ENCODE measurements at regions not wholly inside any gene's neighbourhood (a gene's known extent, or its start where the extent isn't known, plus 50 kb on each side); places are given as distances from the start of the nearest gene placed in this dataset.

DNA sequence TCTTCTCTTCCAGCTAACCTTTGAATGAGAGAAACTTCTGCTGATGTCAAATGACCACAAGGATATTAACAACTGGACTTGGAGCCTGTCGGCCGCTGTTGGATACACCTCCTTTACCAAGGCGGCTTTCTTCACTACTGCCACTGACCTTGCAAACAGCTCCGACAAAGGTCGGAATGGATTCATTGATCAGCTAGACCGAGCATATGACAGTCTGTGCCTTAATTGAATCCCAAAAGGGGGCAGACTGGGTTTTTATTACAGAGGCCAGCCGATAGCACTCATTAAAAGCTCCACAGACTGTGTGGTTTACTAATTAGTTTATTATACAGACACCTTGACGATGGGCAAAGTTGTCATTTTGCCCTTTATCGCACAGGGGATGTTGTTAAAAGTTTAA lies 394.5 kb downstream of the RERGL start:
- Histone ChIP-seq H3K36me3 (ENCODE audit: control insufficient read depth in 1 of 2, insufficient read depth in 2 of 2, low read length in 1 of 2) (no peaks in the 10 kb centered on the region), H3K4me3 (ENCODE audit: low read length in 2 of 2) (no peak overlapping the region), H3K27me3 (ENCODE audit: control insufficient read depth in 1 of 2, insufficient read depth in 2 of 2, low read length in 1 of 2) (no peaks in the 10 kb centered on the region), H3K27ac (ENCODE audit: low read depth in 1 of 2, low read length in 2 of 2) (no peak overlapping the region), H3K9me3 (ENCODE audit: control insufficient read depth, low read length) (no peaks in the 10 kb centered on the region), H3K4me1 (ENCODE audit: control insufficient read depth in 1 of 2, insufficient read depth in 2 of 2, low read length in 2 of 2) (no peaks in the 10 kb centered on the region)
- no peak for DNase-seq
- ATAC-seq (ENCODE audit: low FRiP score), result no peak
- 65 to 66% methylated on average over 9 of the region's 9 CpGs for WGBS, 2 donors
- intact Hi-C loops (cut with DNase I), result no loop called here

DNA sequence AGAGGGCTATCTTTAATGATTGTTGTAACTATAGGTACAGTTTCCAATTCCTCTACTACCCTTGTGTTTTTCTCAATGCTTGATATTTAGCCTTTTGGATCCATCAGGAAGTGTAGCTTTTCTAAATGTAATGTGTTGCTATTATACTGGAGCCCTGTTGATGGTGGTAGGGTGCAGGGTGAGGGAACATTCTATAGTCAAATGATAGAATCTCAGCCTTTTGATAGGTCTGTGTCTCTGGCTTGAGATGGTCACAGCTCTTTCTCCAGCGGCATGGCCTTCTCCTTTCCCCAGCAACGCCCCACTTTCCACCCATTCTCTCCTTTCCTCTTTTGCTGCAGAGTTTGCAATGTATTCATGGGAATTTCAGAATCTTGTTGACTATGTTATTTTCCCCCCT lies 398.6 kb downstream of the RERGL start:
- Histone ChIP-seq H3K27me3 (ENCODE audit: control insufficient read depth in 1 of 2, insufficient read depth in 2 of 2, low read length in 1 of 2) (no peaks in the 10 kb centered on the region), H3K27ac (ENCODE audit: low read depth in 1 of 2, low read length in 2 of 2) (no peak overlapping the region), H3K4me3 (ENCODE audit: low read length in 2 of 2) (no peak overlapping the region), H3K4me1 (ENCODE audit: control insufficient read depth in 1 of 2, insufficient read depth in 2 of 2, low read length in 2 of 2) (no peaks in the 10 kb centered on the region), H3K9me3 (ENCODE audit: control insufficient read depth, low read length) (no peaks in the 10 kb centered on the region), H3K36me3 (ENCODE audit: control insufficient read depth in 1 of 2, insufficient read depth in 2 of 2, low read length in 1 of 2) (no peaks in the 10 kb centered on the region)
- 87 to 95% methylated on average over 2 of the region's 2 CpGs for WGBS, 2 donors
- DNase-seq (no peak), ATAC-seq (ENCODE audit: low FRiP score) (no peak)
- intact Hi-C loops (cut with DNase I), result no loop called here

DNA sequence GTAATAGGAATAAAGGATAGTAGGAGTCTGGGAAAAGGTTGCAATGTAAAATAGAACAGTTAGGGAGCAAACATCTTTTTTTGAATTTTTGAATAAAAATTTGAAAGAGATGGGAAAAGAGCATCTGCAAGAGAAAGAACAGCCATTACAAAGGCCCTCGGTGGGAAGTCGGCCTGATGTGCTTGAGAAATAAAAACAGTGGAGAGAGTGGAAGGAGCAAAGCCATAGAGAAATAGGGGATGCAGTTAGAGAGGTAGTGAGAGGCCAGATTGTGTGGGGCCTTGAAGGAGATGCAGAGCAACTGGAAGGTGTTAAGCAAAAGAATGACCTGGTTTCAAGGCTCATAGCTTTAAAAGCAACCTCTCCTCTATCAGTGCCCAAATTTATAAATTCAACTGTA lies 409.8 kb downstream of the RERGL start:
- WGBS, 2 donors, result 21 to 24% methylated on average over 2 of the region's 2 CpGs
- H3K9me3 ChIP-seq (ENCODE audit: control insufficient read depth, low read length), result peaks cover 1% of the 10 kb centered on the region
- DNase-seq, result no peak
- no peaks in the 10 kb centered on the region for H3K4me1 ChIP-seq (ENCODE audit: control insufficient read depth in 1 of 2, insufficient read depth in 2 of 2, low read length in 2 of 2)
- H3K27me3 ChIP-seq (ENCODE audit: control insufficient read depth in 1 of 2, insufficient read depth in 2 of 2, low read length in 1 of 2), result no peaks in the 10 kb centered on the region
- no peak overlapping the region for H3K4me3 ChIP-seq (ENCODE audit: low read length in 2 of 2)
- H3K36me3 ChIP-seq (ENCODE audit: control insufficient read depth in 1 of 2, insufficient read depth in 2 of 2, low read length in 1 of 2), result no peaks in the 10 kb centered on the region
- intact Hi-C loops (cut with DNase I), result no loop called here
- no peak overlapping the region for H3K27ac ChIP-seq (ENCODE audit: low read depth in 1 of 2, low read length in 2 of 2)
- ATAC-seq (ENCODE audit: low FRiP score), result no peak

DNA sequence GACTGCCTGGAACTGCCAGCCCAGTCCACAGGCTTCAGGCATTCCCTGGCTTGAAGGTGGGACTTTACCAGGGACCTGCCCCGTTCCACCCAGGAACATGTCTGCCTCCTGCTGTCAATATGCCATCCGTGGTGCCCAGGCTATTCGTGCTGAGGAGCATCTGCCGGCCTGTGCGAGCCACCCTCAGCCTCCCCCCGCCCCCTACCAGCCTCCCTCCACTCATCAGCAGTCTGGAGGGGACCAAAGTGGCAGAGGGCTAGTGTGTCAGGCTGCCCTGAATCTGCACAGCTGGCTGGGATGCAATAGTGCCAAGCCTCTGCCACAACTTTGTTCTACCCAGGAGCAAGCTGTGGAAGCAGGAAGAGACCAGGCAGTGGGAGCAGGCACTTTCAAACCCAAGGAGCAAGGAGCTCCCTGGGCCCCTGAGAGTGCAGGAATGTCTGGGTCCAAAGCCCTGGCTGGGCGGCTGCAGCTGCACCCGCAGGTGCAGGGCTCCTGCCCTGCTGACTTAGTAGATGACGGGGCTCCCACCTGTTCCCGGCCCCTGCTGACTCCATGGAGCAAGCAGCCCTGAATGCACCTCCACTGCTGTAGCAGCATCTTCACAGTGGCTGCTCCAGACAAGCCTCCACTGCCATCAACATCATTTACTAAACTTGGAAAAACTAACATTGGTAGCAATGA lies 423.2 kb downstream of the RERGL start:
- Histone ChIP-seq H3K27me3 (ENCODE audit: control insufficient read depth in 1 of 2, insufficient read depth in 2 of 2, low read length in 1 of 2) (no peaks in the 10 kb centered on the region), H3K36me3 (ENCODE audit: control insufficient read depth in 1 of 2, insufficient read depth in 2 of 2, low read length in 1 of 2) (no peaks in the 10 kb centered on the region), H3K27ac (ENCODE audit: low read depth in 1 of 2, low read length in 2 of 2) (no peak overlapping the region), H3K4me1 (ENCODE audit: control insufficient read depth in 1 of 2, insufficient read depth in 2 of 2, low read length in 2 of 2) (no peaks in the 10 kb centered on the region), H3K9me3 (ENCODE audit: control insufficient read depth, low read length) (no peaks in the 10 kb centered on the region), H3K4me3 (ENCODE audit: low read length in 2 of 2) (no peak overlapping the region)
- intact Hi-C loops (cut with DNase I), result no loop called here
- DNase-seq, result no peak
- ATAC-seq (ENCODE audit: low FRiP score), result no peak
- WGBS, 2 donors, result 85 to 88% methylated on average over 10 of the region's 10 CpGs

DNA sequence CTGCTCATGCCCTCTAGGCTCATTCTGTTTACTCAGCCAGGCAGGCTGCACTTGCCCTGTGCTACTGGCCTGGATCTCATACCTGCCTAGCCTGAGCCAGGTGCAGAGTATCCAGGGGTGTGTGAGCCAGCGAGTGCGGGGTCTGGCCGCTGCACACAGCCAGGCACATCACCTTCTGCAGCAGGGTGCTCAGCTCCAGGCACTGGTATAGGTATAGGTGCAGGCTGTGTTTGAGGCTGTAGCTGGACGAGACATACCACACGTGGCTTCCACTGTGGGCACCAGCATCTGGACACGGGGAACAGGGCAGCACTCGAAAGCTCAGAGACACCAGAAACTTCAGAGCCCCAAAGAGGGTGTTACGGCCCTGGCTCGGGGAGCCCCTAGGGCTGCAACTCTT lies 424.2 kb downstream of the RERGL start:
- ATAC-seq (ENCODE audit: low FRiP score) (peak; percentile 51), DNase-seq (no peak)
- H3K27ac ChIP-seq (ENCODE audit: low read depth in 1 of 2, low read length in 2 of 2), result no peak overlapping the region
- no peaks in the 10 kb centered on the region for H3K9me3 ChIP-seq (ENCODE audit: control insufficient read depth, low read length)
- no peaks in the 10 kb centered on the region for H3K36me3 ChIP-seq (ENCODE audit: control insufficient read depth in 1 of 2, insufficient read depth in 2 of 2, low read length in 1 of 2)
- no peaks in the 10 kb centered on the region for H3K4me1 ChIP-seq (ENCODE audit: control insufficient read depth in 1 of 2, insufficient read depth in 2 of 2, low read length in 2 of 2)
- no peak overlapping the region for H3K4me3 ChIP-seq (ENCODE audit: low read length in 2 of 2)
- 88 to 91% methylated on average over 9 of the region's 9 CpGs for WGBS, 2 donors
- intact Hi-C loops (cut with DNase I), result no loop called here
- no peaks in the 10 kb centered on the region for H3K27me3 ChIP-seq (ENCODE audit: control insufficient read depth in 1 of 2, insufficient read depth in 2 of 2, low read length in 1 of 2)

DNA sequence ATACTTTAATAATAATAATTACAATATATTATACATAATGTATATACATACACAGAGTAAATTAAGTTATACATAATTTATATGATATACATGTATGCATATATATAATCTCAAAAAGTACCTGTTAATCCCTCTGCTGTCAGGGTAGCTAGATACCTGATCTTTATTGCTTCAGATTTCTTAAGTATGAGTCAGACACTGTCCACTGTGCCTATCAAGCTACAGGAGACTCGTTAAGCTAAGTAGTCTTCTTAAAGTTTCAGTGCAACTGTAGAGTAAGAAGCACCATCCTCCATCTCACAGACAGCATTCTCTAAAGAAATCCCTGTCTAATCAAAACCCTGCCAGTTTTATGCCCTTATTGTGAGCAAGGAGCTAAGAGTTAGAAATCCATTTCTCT lies 428.7 kb downstream of the RERGL start:
- 74 to 79% methylated on average over 1 of the region's 1 CpG for WGBS, 2 donors
- Histone ChIP-seq H3K4me3 (ENCODE audit: low read length in 2 of 2) (no peak overlapping the region), H3K27ac (ENCODE audit: low read depth in 1 of 2, low read length in 2 of 2) (no peak overlapping the region), H3K36me3 (ENCODE audit: control insufficient read depth in 1 of 2, insufficient read depth in 2 of 2, low read length in 1 of 2) (no peaks in the 10 kb centered on the region), H3K9me3 (ENCODE audit: control insufficient read depth, low read length) (no peaks in the 10 kb centered on the region), H3K27me3 (ENCODE audit: control insufficient read depth in 1 of 2, insufficient read depth in 2 of 2, low read length in 1 of 2) (no peaks in the 10 kb centered on the region), H3K4me1 (ENCODE audit: control insufficient read depth in 1 of 2, insufficient read depth in 2 of 2, low read length in 2 of 2) (no peaks in the 10 kb centered on the region)
- DNase-seq, result no peak
- intact Hi-C loops (cut with DNase I), result no loop called here
- no peak for ATAC-seq (ENCODE audit: low FRiP score)

DNA sequence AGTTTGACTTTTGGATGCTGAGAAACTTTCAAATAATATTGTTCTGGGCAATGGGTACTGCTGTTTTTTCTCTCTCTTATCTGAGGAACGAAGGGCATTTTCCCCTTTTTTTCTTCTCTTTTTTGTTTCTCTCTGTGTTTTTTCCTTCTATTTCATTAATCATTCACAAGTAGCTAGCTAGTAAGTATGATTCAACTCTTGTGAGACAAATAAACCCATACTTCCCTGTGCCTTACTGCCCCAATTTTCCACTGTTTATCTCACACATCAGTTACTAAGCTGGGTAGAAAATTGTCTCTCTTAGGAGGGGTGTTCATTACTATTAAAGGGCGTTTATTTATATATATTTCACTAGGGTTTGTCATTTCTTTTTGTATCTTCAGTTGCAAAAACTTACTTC lies 437.6 kb downstream of the RERGL start:
- Histone ChIP-seq H3K4me3 (ENCODE audit: low read length in 2 of 2) (no peak overlapping the region), H3K9me3 (ENCODE audit: control insufficient read depth, low read length) (no peaks in the 10 kb centered on the region), H3K4me1 (ENCODE audit: control insufficient read depth in 1 of 2, insufficient read depth in 2 of 2, low read length in 2 of 2) (peaks cover 0 to 1% of the 10 kb centered on the region in 2 donors), H3K27me3 (ENCODE audit: control insufficient read depth in 1 of 2, insufficient read depth in 2 of 2, low read length in 1 of 2) (no peaks in the 10 kb centered on the region), H3K36me3 (ENCODE audit: control insufficient read depth in 1 of 2, insufficient read depth in 2 of 2, low read length in 1 of 2) (no peaks in the 10 kb centered on the region), H3K27ac (ENCODE audit: low read depth in 1 of 2, low read length in 2 of 2) (no peak overlapping the region)
- ATAC-seq (ENCODE audit: low FRiP score) (no peak), DNase-seq (no peak)
- 25 to 30% methylated on average over 2 of the region's 2 CpGs for WGBS, 2 donors
- intact Hi-C loops (cut with DNase I), result no loop called here

DNA sequence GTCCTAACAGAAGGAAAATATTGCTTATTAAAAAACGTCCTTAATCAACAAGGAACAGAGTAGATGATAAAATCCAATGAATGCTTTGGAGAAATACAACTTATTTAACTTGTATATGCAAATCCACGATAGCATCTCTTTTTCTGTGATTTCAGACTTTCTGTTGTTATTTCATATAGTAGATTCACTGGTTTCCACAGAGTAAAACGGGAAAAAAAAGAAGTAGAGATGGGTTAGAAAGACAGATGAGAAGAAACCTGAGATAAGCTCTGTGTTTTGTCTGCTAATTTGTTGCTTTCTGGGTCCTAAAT lies 447.7 kb downstream of the RERGL start:
- intact Hi-C loops (cut with DNase I), result loop anchor here in 1 of 2 donors (5.0 kb wide), 1 partner anchor 1255 kb away; no protein-coding TSS in a partner anchor
- Histone ChIP-seq H3K27me3 (ENCODE audit: control insufficient read depth in 1 of 2, insufficient read depth in 2 of 2, low read length in 1 of 2) (no peaks in the 10 kb centered on the region), H3K4me1 (ENCODE audit: control insufficient read depth in 1 of 2, insufficient read depth in 2 of 2, low read length in 2 of 2) (no peaks in the 10 kb centered on the region), H3K36me3 (ENCODE audit: control insufficient read depth in 1 of 2, insufficient read depth in 2 of 2, low read length in 1 of 2) (no peaks in the 10 kb centered on the region), H3K4me3 (ENCODE audit: low read length in 2 of 2) (no peak overlapping the region), H3K9me3 (ENCODE audit: control insufficient read depth, low read length) (no peaks in the 10 kb centered on the region), H3K27ac (ENCODE audit: low read depth in 1 of 2, low read length in 2 of 2) (no peak overlapping the region)
- WGBS, 2 donors, result 26 to 28% methylated on average over 3 of the region's 3 CpGs
- ATAC-seq (ENCODE audit: low FRiP score) (no peak), DNase-seq (no peak)

DNA sequence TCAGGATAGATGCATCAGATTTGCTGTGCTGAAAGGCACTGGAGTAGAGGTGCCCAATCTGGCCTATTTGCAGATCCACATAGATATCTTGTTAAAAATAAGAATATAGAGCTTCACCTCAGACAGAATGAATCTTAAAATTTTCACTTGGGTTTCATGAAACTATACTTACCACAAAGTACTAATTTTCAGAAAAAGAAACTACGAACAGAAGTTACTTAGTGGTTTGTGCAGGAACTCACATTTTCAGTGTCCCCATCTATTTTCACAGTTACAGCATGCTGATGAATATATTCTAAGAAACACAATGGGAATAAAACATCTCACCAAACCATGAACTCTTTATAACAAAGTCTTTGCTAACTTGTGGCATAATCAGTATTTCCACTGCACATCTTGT lies 449.4 kb downstream of the RERGL start:
- DNase-seq (no peak), ATAC-seq (ENCODE audit: low FRiP score) (no peak)
- 84 to 90% methylated on average over 1 of the region's 1 CpG for WGBS, 2 donors
- intact Hi-C loops (cut with DNase I), result loop anchor here in 1 of 2 donors (5.0 kb wide), 1 partner anchor 1253 kb away; no protein-coding TSS in a partner anchor
- H3K27ac ChIP-seq (ENCODE audit: low read depth in 1 of 2, low read length in 2 of 2), result no peak overlapping the region
- no peaks in the 10 kb centered on the region for H3K4me1 ChIP-seq (ENCODE audit: control insufficient read depth in 1 of 2, insufficient read depth in 2 of 2, low read length in 2 of 2)
- no peak overlapping the region for H3K4me3 ChIP-seq (ENCODE audit: low read length in 2 of 2)
- H3K27me3 ChIP-seq (ENCODE audit: control insufficient read depth in 1 of 2, insufficient read depth in 2 of 2, low read length in 1 of 2), result no peaks in the 10 kb centered on the region
- H3K36me3 ChIP-seq (ENCODE audit: control insufficient read depth in 1 of 2, insufficient read depth in 2 of 2, low read length in 1 of 2), result no peaks in the 10 kb centered on the region
- no peaks in the 10 kb centered on the region for H3K9me3 ChIP-seq (ENCODE audit: control insufficient read depth, low read length)
